A673 (cell line): ENCODE measurements at regions not wholly inside any gene's neighbourhood (a gene's known extent, or its start where the extent isn't known, plus 50 kb on each side); places are given as distances from the start of the nearest gene placed in this dataset.

ENCODE experiments used
- BruUV-seq: library from RNA; stranded (reverse); fragments of 400-500 nt; replicated peaks from 2 replicates; lab custom pipeline; 2021; lab: Mats Ljungman, UMichigan
- CTCF ChIA-PET: fragments of 300-600 bp; sonication (Branson Sonifier 250); formaldehyde crosslinking; loops from one replicate; lab custom pipeline; 2022; ENCODE audit warnings: antibody characterized with exemption; lab: Charles Lee
- POLR2A ChIA-PET: fragments of 300-600 bp; sonication (Branson Sonifier 250); formaldehyde crosslinking; loops from one replicate; lab custom pipeline; 2022; ENCODE audit warnings: antibody characterized with exemption; ENCODE audit not compliant: low non-redundant PET; lab: Charles Lee
- DNase-seq: peaks from one replicate; pipeline ENCODE4 v3.0.0-alpha.2; 2015; ENCODE audit warnings: low spot score
- H3K27ac ChIP-seq: fragments of 200-600 bp; sonication (generic); 2 replicates; pipeline ENCODE4 v1.5.1; 2016; ENCODE audit warnings: mixed run types, low read depth, mild to moderate bottlenecking, mixed read lengths, antibody characterized with exemption, low read length; ENCODE audit not compliant: poor library complexity, severe bottlenecking
- H3K27me3 ChIP-seq: fragments of 200-600 bp; sonication (generic); replicated peaks from 2 replicates; pipeline ENCODE4 v1.6.1; 2017; ENCODE audit warnings: mixed run types, low read depth, mild to moderate bottlenecking, mixed read lengths, antibody characterized with exemption, low read length; ENCODE audit not compliant: insufficient read depth, poor library complexity
- H3K36me3 ChIP-seq: fragments of 200-600 bp; sonication (generic); 2 replicates; pipeline ENCODE4 v1.6.1; 2016; ENCODE audit warnings: mixed run types, mild to moderate bottlenecking, mixed read lengths, antibody characterized with exemption, low read length; ENCODE audit not compliant: insufficient read depth, poor library complexity, severe bottlenecking
- H3K4me1 ChIP-seq: fragments of 200-600 bp; sonication (generic); 2 replicates; pipeline ENCODE4 v1.6.1; 2017; ENCODE audit warnings: mixed run types, mild to moderate bottlenecking, mixed read lengths, antibody characterized with exemption, low read length; ENCODE audit not compliant: insufficient read depth, poor library complexity, severe bottlenecking
- H3K4me3 ChIP-seq: fragments of 200-600 bp; sonication (generic); 2 replicates; pipeline ENCODE4 v1.5.1; 2016; ENCODE audit warnings: low read depth, mixed run types, mild to moderate bottlenecking, mixed read lengths, low read length; ENCODE audit not compliant: poor library complexity, severe bottlenecking
- H3K9me3 ChIP-seq: fragments of 200-600 bp; sonication (generic); 2 replicates; pipeline ENCODE4 v1.6.1; 2016; ENCODE audit warnings: mixed run types, low read depth, mild to moderate bottlenecking, mixed read lengths, antibody characterized with exemption, low read length; ENCODE audit not compliant: poor library complexity, severe bottlenecking
- CTCF ChIP-seq: fragments of 300-800, 200-600 bp; sonication (generic); conservative IDR thresholded peaks from 2 replicates; pipeline ENCODE4 v1.5.1; 2017; ENCODE audit warnings: low read depth, mild to moderate bottlenecking, antibody characterized with exemption, low read length, moderate library complexity, mixed read lengths
- EZH2 ChIP-seq: fragments of 200-600 bp; sonication (generic); IDR thresholded peaks from 2 replicates; pipeline ENCODE4 v1.6.1; 2017; ENCODE audit warnings: borderline replicate concordance, low read depth, mild to moderate bottlenecking, mixed read lengths, antibody characterized with exemption, low read length; ENCODE audit not compliant: poor library complexity, severe bottlenecking
- intact Hi-C: fragments of 100-400 bp; cut with micrococcal nuclease; formaldehyde crosslinking; loops from one replicate; pipeline ENCODE4 v1.10.0; 2022; ENCODE audit not compliant: unreplicated experiment

GRCh38 chr2:220966636-220967035 is 605.5 kb downstream of the EPHA4 start:
- Histone ChIP-seq H3K27ac (no peak overlapping the region), H3K4me3 (no peak overlapping the region), H3K4me1 (no peaks in the 10 kb centered on the region), H3K9me3 (no peaks in the 10 kb centered on the region), H3K27me3 (no peaks in the 10 kb centered on the region), H3K36me3 (no peaks in the 10 kb centered on the region)
- CTCF ChIA-PET: interaction anchor here (0.6 kb wide), 1 partner anchor 613 kb away, joined by 5 read pairs; no protein-coding TSS in a partner anchor
- intact Hi-C loops: no loop called here
- no peak for DNase-seq
- POLR2A ChIA-PET: no interaction called here
- BruUV-seq: no TSS peak
- TF ChIP-seq CTCF (no peak), EZH2 (no peak)

GRCh38 chr2:220969348-220969747 is 602.8 kb downstream of the EPHA4 start:
- Histone ChIP-seq H3K9me3 (no peaks in the 10 kb centered on the region), H3K4me3 (no peak overlapping the region), H3K4me1 (no peaks in the 10 kb centered on the region), H3K36me3 (no peaks in the 10 kb centered on the region), H3K27ac (no peak overlapping the region), H3K27me3 (no peaks in the 10 kb centered on the region)
- no TSS peak for BruUV-seq
- ChIA-PET POLR2A (no interaction called here), CTCF (no interaction called here)
- intact Hi-C loops: no loop called here
- TF ChIP-seq EZH2 (no peak), CTCF (no peak)
- no peak for DNase-seq

DNA sequence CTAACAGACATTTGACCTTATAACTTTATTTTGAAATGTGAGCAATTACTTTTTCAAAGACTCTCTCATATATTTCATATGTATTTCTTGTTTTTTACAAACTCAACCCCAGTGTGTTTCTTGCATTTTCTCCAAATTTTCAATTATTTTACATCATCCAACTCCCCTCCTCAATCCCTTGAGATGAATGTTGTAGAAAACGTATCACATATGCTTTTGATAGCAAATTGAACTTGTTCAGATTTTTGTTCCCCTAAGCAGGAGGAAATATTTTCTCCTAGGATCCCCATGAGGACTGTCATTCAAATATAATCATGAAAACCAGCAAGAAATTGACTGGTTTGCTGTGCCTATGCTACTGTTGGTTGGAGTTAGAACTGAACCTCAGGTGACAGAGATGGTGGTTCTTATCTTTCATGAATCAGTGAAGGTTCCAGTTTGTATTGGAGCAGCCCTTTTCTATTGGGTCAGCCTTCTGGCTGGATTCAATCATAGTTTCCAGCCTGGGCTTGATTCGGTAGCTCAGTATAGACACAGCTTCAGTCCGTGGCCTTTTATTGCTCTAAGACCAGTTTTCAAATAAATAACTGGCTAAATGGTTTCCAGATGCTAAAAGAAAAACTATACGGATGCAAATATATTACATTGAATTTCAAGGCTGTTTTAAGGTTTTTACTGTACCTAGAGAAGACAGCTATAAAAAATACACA is 591.0 kb downstream of the EPHA4 start:
- Histone ChIP-seq H3K4me1 (no peaks in the 10 kb centered on the region), H3K36me3 (no peaks in the 10 kb centered on the region), H3K4me3 (no peak overlapping the region), H3K9me3 (no peaks in the 10 kb centered on the region), H3K27ac (no peak overlapping the region), H3K27me3 (peaks cover 8% of the 10 kb centered on the region)
- ChIA-PET POLR2A (no interaction called here), CTCF (no interaction called here)
- DNase-seq: no peak
- intact Hi-C loops: no loop called here
- BruUV-seq: no TSS peak
- no peak for TF ChIP-seq EZH2
- no peak for TF ChIP-seq CTCF
